GM18867 (cell line): ENCODE measurements at regions not wholly inside any gene's neighbourhood (a gene's known extent, or its start where the extent isn't known, plus 50 kb on each side); places are given as distances from the start of the nearest gene placed in this dataset.
"Not testable (repeated sequence)": the region's sequence is repeated elsewhere in the genome, so short reads cannot be mapped to it uniquely, and the experiment has no call there.

Source experiments
- ATAC-seq: cut with Tn5 transposase; IDR thresholded peaks from one replicate; pipeline ENCODE4 v1.9.1; 2021; ENCODE audit warnings: mild to moderate bottlenecking, moderate library complexity; ENCODE audit not compliant: unreplicated experiment

- no peak for ATAC-seq
Measured at GRCh38 chr7:10507032-10507431, 466.6 kb upstream of the PHF14 start.

DNA sequence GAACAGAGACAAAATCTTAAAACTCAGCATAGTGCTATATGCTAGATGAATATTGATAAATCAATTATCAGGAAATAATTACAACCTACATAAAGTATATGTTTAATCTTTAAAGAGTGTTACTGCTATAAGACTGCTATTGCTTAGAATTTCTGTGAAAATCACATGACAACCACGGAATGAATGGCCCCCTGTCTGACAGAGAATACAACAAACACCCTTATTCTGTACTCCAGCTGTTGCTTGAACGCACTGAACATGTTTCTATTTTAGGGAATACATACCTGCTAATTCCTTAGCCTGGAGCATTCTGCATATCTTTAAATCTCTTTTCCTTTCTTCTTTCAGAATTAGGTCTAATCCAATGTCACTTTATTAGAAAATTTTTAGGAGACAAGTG is 452.4 kb upstream of the PHF14 start:
- ATAC-seq, result no peak

- ATAC-seq, result not testable (repeated sequence)
Measured at GRCh38 chr7:10533429-10533828, 440.2 kb upstream of the PHF14 start.

- no peak for ATAC-seq
Measured at GRCh38 chr7:10536561-10536960, 437.1 kb upstream of the PHF14 start.

- peak; percentile 76 for ATAC-seq
Measured at GRCh38 chr7:10537764-10538163, 435.9 kb upstream of the PHF14 start.

- no peak for ATAC-seq
Measured at GRCh38 chr7:10557375-10557774, 416.3 kb upstream of the PHF14 start.

GRCh38 chr7:10560497-10560896 is 413.2 kb upstream of the PHF14 start:
- no peak for ATAC-seq

GRCh38 chr7:10568891-10569290 is 404.8 kb upstream of the PHF14 start:
- ATAC-seq, result no peak

DNA sequence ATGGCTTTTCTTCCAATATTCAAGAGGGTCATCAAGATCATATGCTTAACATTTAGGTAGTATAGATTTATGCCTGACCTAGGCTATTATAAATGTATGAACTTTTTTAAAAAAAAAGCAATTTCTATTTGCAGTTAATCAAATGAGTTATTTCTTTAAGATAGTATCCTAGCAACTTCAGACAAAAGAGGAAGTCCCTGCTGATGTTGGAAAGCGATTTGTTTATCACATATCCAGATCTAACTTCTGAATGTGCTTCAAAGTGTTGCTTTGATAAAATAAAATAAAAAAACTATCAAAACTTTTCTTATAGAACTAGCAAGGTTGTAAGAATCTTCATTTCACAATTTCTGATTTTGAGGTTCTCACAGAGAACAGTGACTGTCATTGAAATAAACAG is 401.9 kb upstream of the PHF14 start:
- no peak for ATAC-seq

GRCh38 chr7:10577866-10578374 is 395.8 kb upstream of the PHF14 start:
- ATAC-seq, result no peak

GRCh38 chr7:10579561-10579960 is 394.1 kb upstream of the PHF14 start:
- no peak for ATAC-seq

- no peak for ATAC-seq
Measured at GRCh38 chr7:10584886-10585285, 388.8 kb upstream of the PHF14 start.

DNA sequence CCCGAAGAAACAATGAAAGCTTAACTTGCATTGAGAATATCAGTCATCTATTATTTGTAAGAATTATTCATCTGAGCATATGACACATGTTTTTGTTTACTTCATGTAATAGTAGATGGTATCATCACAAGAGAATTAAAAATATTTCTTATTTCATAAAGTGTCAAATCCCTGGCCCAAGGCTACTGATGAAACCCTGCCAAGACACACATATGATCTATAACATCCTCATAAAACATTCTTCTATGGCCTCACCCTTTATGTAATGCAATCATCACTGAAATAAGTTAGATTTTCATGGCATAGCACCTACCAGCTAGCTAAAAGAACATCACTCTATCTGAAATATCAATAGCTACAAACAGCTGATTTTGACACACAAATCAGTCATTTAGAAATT is 385.6 kb upstream of the PHF14 start:
- ATAC-seq, result no peak

DNA sequence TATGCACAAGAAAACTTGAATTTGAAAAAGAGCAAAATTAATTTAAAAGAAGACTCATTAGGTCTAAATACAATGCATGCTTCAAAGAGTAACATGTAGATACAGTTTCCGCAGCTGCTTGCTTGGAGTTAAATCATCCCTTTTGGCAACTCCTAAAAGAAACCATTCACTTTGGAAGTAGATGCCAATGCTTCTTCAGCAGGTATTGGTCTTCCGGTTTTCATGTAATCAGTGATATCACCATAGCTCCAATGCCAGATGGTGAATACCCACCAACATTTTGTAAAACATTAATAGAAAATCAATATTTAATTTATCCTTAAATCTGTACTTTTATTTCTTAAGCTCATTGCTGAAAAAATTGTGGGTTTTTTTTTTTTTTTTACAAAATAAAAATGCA is 381.1 kb upstream of the PHF14 start:
- no peak for ATAC-seq

DNA sequence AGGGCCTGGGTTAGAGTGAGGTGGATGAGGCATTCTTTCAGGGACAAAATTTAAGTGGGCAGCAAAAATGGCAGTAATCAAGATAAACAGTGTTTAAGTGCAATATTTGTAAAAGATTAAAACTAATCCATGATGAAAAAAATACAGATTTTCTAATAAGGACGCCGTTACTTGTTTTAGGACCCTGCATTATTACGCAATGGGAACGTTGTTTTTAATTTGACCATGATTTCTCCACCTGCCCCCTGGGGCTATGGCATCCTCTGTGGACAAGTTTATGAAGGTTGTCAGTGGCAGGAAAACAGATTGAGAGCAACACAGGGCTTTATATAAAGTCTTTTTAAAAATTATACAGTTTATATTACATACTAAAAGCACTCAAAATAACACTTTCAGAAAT is 380.6 kb upstream of the PHF14 start:
- ATAC-seq, result no peak

GRCh38 chr7:10596827-10597226 is 376.8 kb upstream of the PHF14 start:
- ATAC-seq, result no peak

DNA sequence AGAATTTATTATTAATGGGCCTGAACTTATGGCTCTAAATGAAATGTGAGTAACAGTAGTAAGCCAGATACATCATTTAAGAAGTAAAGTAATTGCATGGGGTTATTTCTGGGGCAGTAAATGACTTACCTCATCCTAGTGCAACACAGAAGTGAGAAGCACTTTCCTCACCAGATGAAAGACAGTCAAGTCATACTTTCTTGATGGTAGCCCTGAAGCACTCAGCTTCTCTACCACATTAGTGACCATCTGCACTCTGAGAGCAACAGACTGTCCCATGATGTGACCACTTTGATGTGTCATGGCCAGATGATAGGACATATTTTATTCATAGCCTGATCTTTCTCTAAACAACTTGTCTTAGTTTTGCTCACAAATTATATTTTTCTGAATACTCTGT is 369.5 kb upstream of the PHF14 start:
- no peak for ATAC-seq

DNA sequence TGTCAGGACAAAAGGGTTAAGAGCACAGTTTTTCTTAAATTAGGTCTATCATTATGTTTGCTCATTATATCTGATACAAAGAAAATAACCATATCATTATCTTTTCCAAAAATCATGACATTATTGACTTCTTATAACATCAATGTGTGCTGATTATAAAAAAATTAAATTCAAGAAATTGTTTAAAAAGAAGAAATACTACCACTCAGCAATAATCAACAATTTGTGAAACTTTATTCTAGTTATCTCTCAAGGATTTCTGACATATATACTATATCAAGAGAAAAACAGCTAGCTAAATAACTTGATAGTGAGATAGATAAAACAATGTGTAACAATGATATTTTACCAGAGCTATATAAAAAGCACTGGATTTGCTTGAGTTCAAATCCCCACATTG is 360.7 kb upstream of the PHF14 start:
- ATAC-seq, result no peak

GRCh38 chr7:10618953-10619352 is 354.7 kb upstream of the PHF14 start:
- ATAC-seq, result no peak

- ATAC-seq, result no peak
Measured at GRCh38 chr7:10632712-10633111, 341.0 kb upstream of the PHF14 start.

DNA sequence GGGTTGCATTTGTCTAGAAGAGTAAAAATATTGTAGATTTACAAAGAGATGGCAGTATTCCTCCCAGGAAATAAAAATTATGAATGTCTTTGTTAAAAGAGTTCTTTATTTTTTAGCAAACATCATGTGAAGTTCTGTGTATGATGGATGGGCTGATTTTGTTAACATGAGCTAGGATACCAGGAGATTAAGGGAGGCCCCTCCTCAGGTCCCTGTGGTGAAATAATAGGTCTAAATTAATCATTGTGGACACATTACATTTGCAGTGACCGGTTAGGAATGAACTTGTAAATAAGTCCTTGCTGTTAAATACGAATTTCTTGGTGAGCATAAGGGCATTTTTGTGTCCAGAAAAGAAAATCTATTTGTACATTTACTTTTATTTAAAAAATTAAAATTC is 339.4 kb upstream of the PHF14 start:
- ATAC-seq, result no peak

- ATAC-seq, result no peak
Measured at GRCh38 chr7:10637991-10638390, 335.7 kb upstream of the PHF14 start.

GRCh38 chr7:10643545-10643944 is 330.1 kb upstream of the PHF14 start:
- no peak for ATAC-seq

DNA sequence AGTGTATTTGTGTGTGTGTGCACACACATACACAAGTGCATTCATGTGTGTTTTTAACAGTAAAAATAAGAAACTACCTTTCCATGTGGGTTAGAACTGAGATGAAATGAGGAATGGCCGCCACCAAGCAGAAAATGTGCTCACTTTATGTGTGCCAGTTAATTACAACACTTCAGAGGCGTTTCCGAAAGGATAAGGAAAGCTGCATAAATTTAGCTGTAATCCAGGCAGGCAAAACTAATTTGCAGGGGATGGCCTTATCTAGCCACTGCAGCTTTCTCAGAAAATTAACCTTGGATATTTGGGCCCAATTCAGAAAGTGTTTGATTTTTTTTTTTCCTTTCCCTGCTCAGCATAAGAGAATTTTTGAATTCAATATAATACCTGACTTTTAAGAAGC is 328.8 kb upstream of the PHF14 start:
- ATAC-seq, result no peak
